GM12864 (cell line): ENCODE measurements at regions not wholly inside any gene's neighbourhood (a gene's known extent, or its start where the extent isn't known, plus 50 kb on each side); places are given as distances from the start of the nearest gene placed in this dataset.
"Not testable (repeated sequence)": the region's sequence is repeated elsewhere in the genome, so short reads cannot be mapped to it uniquely, and the experiment has no call there.

Experiments
- DNase-seq: peaks from one replicate; pipeline ENCODE4 v3.0.0-alpha.2; 2011; ENCODE audit warnings: low read depth
- H3K4me3 ChIP-seq: 2 replicates; pipeline ENCODE4 v1.5.1; 2011; ENCODE audit warnings: mild to moderate bottlenecking, low read depth, low read length, control low read depth
- CTCF ChIP-seq: IDR thresholded peaks from 2 replicates; pipeline ENCODE4 v1.5.1; 2011; ENCODE audit warnings: low read depth, mild to moderate bottlenecking, moderate library complexity, low read length, control low read depth, inconsistent platforms; ENCODE audit errors: missing control alignments

- no peak for DNase-seq
- no peak for TF ChIP-seq CTCF
- H3K4me3 ChIP-seq = no peak overlapping the region
Observed at GRCh38 chrY:20042993-20043392, 298.5 kb upstream of the KDM5D start.

DNA sequence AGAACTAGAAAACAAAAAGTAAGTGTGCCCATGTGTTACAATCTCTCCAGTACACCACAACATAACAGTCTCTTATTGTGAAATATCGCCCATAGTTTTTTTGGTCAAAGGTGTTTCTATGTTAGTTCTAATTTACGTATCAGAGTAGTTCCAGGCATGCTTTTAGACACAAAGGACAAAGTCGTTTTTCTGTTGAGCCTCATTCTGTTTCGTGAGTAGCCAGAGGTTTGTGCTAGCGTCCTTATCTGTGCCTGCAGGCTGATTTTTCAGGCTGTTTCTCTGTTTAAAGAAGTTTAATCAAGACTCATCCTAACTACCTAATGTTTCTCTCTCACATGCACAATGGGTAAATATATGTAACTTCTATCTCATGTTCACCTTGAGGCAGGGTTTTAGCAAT, 281.1 kb upstream of the KDM5D start:
- DNase-seq = no peak
- no peak for TF ChIP-seq CTCF
- no peak overlapping the region for H3K4me3 ChIP-seq

DNA sequence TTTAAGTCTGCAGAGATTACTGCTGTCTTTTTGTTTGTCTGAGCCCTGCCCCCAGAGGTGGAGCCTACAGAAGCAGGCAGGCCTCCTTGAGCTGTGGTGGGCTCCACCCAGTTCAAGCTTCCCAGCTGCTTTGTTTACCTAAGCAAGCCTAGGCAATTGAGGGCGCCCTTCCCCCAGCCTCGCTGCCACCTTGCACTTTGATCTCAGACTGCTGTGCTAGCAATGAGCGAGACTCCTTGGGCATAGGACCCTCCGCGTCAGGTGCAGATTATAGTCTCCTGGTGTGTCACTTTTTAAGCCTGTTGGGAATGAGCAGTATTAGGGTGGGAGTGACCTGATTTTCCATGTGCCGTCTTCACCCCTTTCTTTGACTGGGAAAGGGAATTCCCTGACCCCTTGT, 248.9 kb upstream of the KDM5D start:
- not testable (repeated sequence) for H3K4me3 ChIP-seq, DNase-seq

- no peak for TF ChIP-seq CTCF
- H3K4me3 ChIP-seq = no peak overlapping the region
- no peak for DNase-seq
Observed at GRCh38 chrY:19973012-19973411, 228.5 kb upstream of the KDM5D start.

GRCh38 chrY:19947702-19948101, 203.2 kb upstream of the KDM5D start:
- no peak for DNase-seq

GRCh38 chrY:19899011-19899410, 154.5 kb upstream of the KDM5D start:
- no peak overlapping the region for H3K4me3 ChIP-seq
- TF ChIP-seq CTCF = no peak
- no peak for DNase-seq

More at GRCh38 chrY:19947702-19948101, 203.2 kb upstream of the KDM5D start:
- no peak overlapping the region for H3K4me3 ChIP-seq
- TF ChIP-seq CTCF = no peak

DNA sequence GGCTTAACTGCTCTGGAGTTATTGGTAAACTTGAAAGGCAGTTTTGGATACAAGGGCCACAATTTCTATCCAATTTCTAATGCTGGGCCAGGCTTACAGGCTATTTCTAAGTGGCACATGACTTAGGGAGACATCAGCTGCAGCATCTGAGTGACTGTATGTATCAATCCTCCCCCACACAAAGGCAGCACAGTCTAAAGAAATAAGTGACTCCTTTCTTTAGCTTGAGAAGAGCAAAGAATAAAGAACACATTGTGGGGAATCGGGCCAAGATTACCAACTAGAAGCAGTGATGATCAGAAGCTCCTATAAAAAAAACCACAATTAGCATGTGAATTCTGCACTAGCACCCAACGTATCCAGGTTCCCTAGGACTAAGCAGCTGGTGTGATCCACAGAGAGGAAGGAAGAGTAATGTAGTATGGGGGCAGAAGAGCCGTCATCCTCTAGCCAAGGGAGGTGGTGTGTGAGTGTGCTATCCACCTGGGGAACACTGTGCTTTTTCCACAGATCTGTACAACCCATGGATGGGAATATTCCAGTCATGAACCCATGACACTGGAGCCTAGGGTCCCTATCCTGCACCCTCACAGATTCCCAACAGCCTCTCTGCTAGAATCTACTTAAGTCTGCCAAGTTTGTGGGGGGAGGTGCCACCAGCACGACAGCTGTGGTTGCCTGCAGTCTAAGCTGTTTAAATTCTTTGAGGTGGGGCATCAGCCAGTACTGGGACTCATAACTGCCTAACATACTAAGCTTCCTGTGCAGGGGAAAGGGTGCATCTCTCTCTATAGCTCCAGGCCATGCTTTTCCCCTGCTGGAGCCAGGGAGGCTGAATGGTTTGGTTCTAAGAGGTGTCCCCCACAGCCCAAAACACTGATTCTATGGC, 147.8 kb upstream of the KDM5D start:
- no peak overlapping the region for H3K4me3 ChIP-seq
- TF ChIP-seq CTCF = no peak
- DNase-seq = no peak
